Smooth muscle cell (in vitro differentiated cells): ENCODE measurements at regions not wholly inside any gene's neighbourhood (a gene's known extent, or its start where the extent isn't known, plus 50 kb on each side); places are given as distances from the start of the nearest gene placed in this dataset.

Source experiments
- DNase-seq: peaks from one replicate; lab custom pipeline; 2025; ENCODE audit not compliant: unreplicated experiment; lab: John Stamatoyannopoulos, UW
- H2AFZ ChIP-seq: fragments of 200-600 bp; sonication (generic); 2 replicates; pipeline ENCODE4 v1.6.0; 2016; ENCODE audit warnings: antibody characterized with exemption, low read depth, mild to moderate bottlenecking
- H3F3A ChIP-seq: fragments of 200-600 bp; sonication (generic); 2 replicates; pipeline ENCODE4 v1.6.0; 2017; ENCODE audit warnings: antibody characterized with exemption, low read depth
- H3K27ac ChIP-seq: fragments of 200-600 bp; sonication (generic); 2 replicates; pipeline ENCODE4 v1.5.1; 2016; ENCODE audit warnings: low read depth, mild to moderate bottlenecking
- H3K27me3 ChIP-seq: fragments of 200-600 bp; sonication (generic); 2 replicates; pipeline ENCODE4 v1.6.1; 2016; ENCODE audit warnings: low read depth, mild to moderate bottlenecking
- H3K36me3 ChIP-seq: fragments of 200-600 bp; sonication (generic); 2 replicates; pipeline ENCODE4 v1.5.1; 2016; ENCODE audit warnings: low read depth
- H3K4me1 ChIP-seq: fragments of 200-600 bp; sonication (generic); 2 replicates; pipeline ENCODE4 v1.5.1; 2016; ENCODE audit warnings: low read depth
- H3K4me2 ChIP-seq: fragments of 200-600 bp; sonication (generic); 2 replicates; pipeline ENCODE4 v1.6.0; 2016; ENCODE audit warnings: mild to moderate bottlenecking
- H3K4me3 ChIP-seq: fragments of 200-600 bp; sonication (generic); 2 replicates; pipeline ENCODE4 v1.5.1; 2016; ENCODE audit warnings: mild to moderate bottlenecking
- H3K79me2 ChIP-seq: fragments of 200-600 bp; sonication (generic); 2 replicates; pipeline ENCODE4 v1.6.0; 2016; ENCODE audit warnings: low read depth, mild to moderate bottlenecking
- H3K9ac ChIP-seq: fragments of 200-600 bp; sonication (generic); 2 replicates; pipeline ENCODE4 v1.6.0; 2016; ENCODE audit warnings: low read depth
- H3K9me3 ChIP-seq: fragments of 200-600 bp; sonication (generic); replicated peaks from 2 replicates; pipeline ENCODE4 v1.5.1; 2016; ENCODE audit warnings: low read depth
- H4K20me1 ChIP-seq: fragments of 200-600 bp; sonication (generic); 2 replicates; pipeline ENCODE4 v1.6.0; 2016; ENCODE audit warnings: low read depth
- CTCF ChIP-seq: fragments of 200-600 bp; sonication (generic); IDR thresholded peaks from 2 replicates; pipeline ENCODE4 v1.5.1; 2017; ENCODE audit warnings: borderline replicate concordance, mild to moderate bottlenecking, antibody characterized with exemption; ENCODE audit not compliant: insufficient read depth, poor library complexity, severe bottlenecking
- WGBS: methylation state at CpG from one replicate; pipeline ENCODE4 v1.1.7; 2016; ENCODE audit warnings: low lambda C conversion rate; 5-methylcytosine and 5-hydroxymethylcytosine counted together

- WGBS, result 93% methylated on average over 3 of the region's 3 CpGs
- Histone ChIP-seq H3K27ac (no peak overlapping the region), H3K9me3 (no peaks in the 10 kb centered on the region), H3K4me3 (no peak overlapping the region), H3K79me2 (no peaks in the 10 kb centered on the region), H3K9ac (no peak overlapping the region), H2AFZ (no peak overlapping the region), H3K27me3 (no peaks in the 10 kb centered on the region), H4K20me1 (no peaks in the 10 kb centered on the region), H3K4me2 (no peak overlapping the region), H3K36me3 (no peaks in the 10 kb centered on the region), H3K4me1 (peaks cover 4% of the 10 kb centered on the region), H3F3A (no peaks in the 10 kb centered on the region)
- TF ChIP-seq CTCF, result no peak
- DNase-seq, result no peak
These were observed 101.6 kb downstream of the ADCYAP1 start for GRCh38 chr18:1006304-1006703.

DNA sequence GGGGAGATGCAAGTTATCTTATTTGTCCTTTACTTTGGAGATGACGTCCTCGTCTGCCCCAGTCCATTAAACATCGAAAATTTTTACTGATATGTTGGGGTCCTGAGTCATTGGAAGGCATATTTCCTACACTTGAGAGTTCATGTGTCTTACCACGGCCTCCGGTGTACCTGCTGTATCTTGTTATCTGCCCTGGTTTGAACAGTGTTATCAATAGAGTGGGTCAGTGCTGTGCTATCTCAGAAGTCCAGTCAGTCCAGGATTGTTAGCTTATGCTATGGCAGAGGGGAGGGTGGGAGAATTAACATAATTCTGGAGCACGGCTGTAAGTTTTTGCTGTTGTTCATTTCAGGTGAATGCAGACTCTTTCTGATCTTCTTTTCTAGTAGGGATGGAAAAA, 102.3 kb downstream of the ADCYAP1 start:
- TF ChIP-seq CTCF, result no peak
- 92% methylated on average over 6 of the region's 6 CpGs for WGBS

GRCh38 chr18:1011349-1011748, 106.7 kb downstream of the ADCYAP1 start:
- Histone ChIP-seq H3K9ac (no peak overlapping the region), H3K27me3 (no peaks in the 10 kb centered on the region), H3K36me3 (no peaks in the 10 kb centered on the region), H3K79me2 (no peaks in the 10 kb centered on the region), H3K27ac (no peak overlapping the region), H3F3A (no peaks in the 10 kb centered on the region), H3K4me1 (peaks cover 32% of the 10 kb centered on the region), H4K20me1 (no peaks in the 10 kb centered on the region), H3K4me2 (no peak overlapping the region), H2AFZ (no peak overlapping the region), H3K4me3 (no peak overlapping the region), H3K9me3 (no peaks in the 10 kb centered on the region)
- no peak for TF ChIP-seq CTCF
- 93% methylated on average over 3 of the region's 3 CpGs for WGBS
- no peak for DNase-seq

More for the DNA sequence above, 102.3 kb downstream of the ADCYAP1 start:
- Histone ChIP-seq H3K9ac (no peak overlapping the region), H3F3A (no peaks in the 10 kb centered on the region), H3K36me3 (no peaks in the 10 kb centered on the region), H3K4me2 (no peak overlapping the region), H3K27ac (no peak overlapping the region), H3K4me3 (no peak overlapping the region), H3K4me1 (peaks cover under 1% of the 10 kb centered on the region), H2AFZ (no peak overlapping the region), H3K9me3 (no peaks in the 10 kb centered on the region), H3K79me2 (no peaks in the 10 kb centered on the region), H3K27me3 (no peaks in the 10 kb centered on the region), H4K20me1 (no peaks in the 10 kb centered on the region)
- DNase-seq, result no peak

- Histone ChIP-seq H3K36me3 (no peaks in the 10 kb centered on the region), H4K20me1 (no peaks in the 10 kb centered on the region), H3F3A (no peaks in the 10 kb centered on the region), H3K79me2 (no peaks in the 10 kb centered on the region), H3K4me1 (peaks cover 44% of the 10 kb centered on the region), H3K27me3 (no peaks in the 10 kb centered on the region), H3K27ac (no peak overlapping the region), H3K9ac (no peak overlapping the region), H3K4me2 (no peak overlapping the region), H3K4me3 (no peak overlapping the region), H2AFZ (no peak overlapping the region), H3K9me3 (no peaks in the 10 kb centered on the region)
- DNase-seq, result no peak
- no peak for TF ChIP-seq CTCF
- WGBS, result 82% methylated on average over 1 of the region's 1 CpG
These were observed 108.1 kb downstream of the ADCYAP1 start for GRCh38 chr18:1012775-1013174.
